HepG2 (cell line): ENCODE measurements at regions not wholly inside any gene's neighbourhood (a gene's known extent, or its start where the extent isn't known, plus 50 kb on each side); places are given as distances from the start of the nearest gene placed in this dataset.

Experiments
- ATAC-seq: fragments of 200-7000 bp; cut with Tn5 transposase; 3 replicates; pipeline ENCODE4 v1.9.1; 2020; ENCODE audit warnings: mild to moderate bottlenecking, moderate library complexity
- BruUV-seq: library from RNA; stranded (reverse); fragments of 400-500 nt; replicated peaks from 2 replicates; lab custom pipeline; 2021; lab: Mats Ljungman, UMichigan
- CTCF ChIA-PET: fragments of 300-600 bp; formaldehyde crosslinking; extraction: SDS; loops from one replicate; lab custom pipeline; 2021; ENCODE audit warnings: low total read pairs, inconsistent platforms, low intra/inter-chr PET ratio; lab: Yijun Ruan, JAX
- POLR2A ChIA-PET: fragments of 350-600 bp; sonication (Branson Sonifier 250); formaldehyde crosslinking; loops from one replicate; lab custom pipeline; 2020; ENCODE audit warnings: antibody characterized with exemption, inconsistent platforms; lab: Yijun Ruan, JAX
- DNase-seq: peaks from one replicate; pipeline ENCODE4 v3.0.0-alpha.2; 2015; ENCODE audit warnings: low spot score
- FAIRE-seq: peaks from 3 replicates; lab custom pipeline; 2011; peaks lifted over from hg19 to GRCh38; lab: Jason Lieb, UNC
- H2AFZ ChIP-seq: one replicate; pipeline ENCODE4 v1.6.1; 2011; ENCODE audit warnings: low read length, inconsistent platforms
- H3K27ac ChIP-seq: fragments of 300-600 bp; 3 replicates; pipeline ENCODE4 v1.8.0; 2011; ENCODE audit warnings: mixed run types, mild to moderate bottlenecking, mixed read lengths, low read length, inconsistent platforms; ENCODE audit not compliant: insufficient read depth; ENCODE audit errors: extremely low read length
- H3K27me3 ChIP-seq, 2 experiments: fragments of 200-600 bp in 1 of 2; 2 replicates in 1 of 2; 3 replicates in 1 of 2; pipeline versions ENCODE4 v1.6.0 to v1.8.0; 2011; ENCODE audit warnings: low read length in 2 of 2, mild to moderate bottlenecking in 2 of 2, moderate library complexity in 2 of 2, inconsistent platforms in 1 of 2; ENCODE audit not compliant: insufficient read depth in 2 of 2, control insufficient read depth in 1 of 2
- H3K36me3 ChIP-seq, 2 experiments: fragments of 200-600 bp in 1 of 2; replicated peaks in 1 of 2; 2 replicates in 1 of 2; 3 replicates in 1 of 2; pipeline versions ENCODE4 v1.5.1 to v1.8.0; 2011; ENCODE audit warnings: low read length in 2 of 2, inconsistent platforms in 1 of 2; ENCODE audit not compliant: insufficient read depth in 2 of 2, control insufficient read depth in 1 of 2
- H3K4me1 ChIP-seq: 2 replicates; pipeline ENCODE4 v1.5.1; 2012; ENCODE audit warnings: low read length, inconsistent platforms; ENCODE audit not compliant: insufficient read depth
- H3K4me2 ChIP-seq: 2 replicates; pipeline ENCODE4 v1.6.0; 2011; ENCODE audit warnings: low read depth, low read length, inconsistent platforms
- H3K4me3 ChIP-seq, 3 experiments: fragments of 200-600 bp in 1 of 3; sonication (generic), shearing (Covaris generic) in 1 of 3; replicated peaks in 1 of 3; 2 replicates each; pipeline ENCODE4 v1.5.1; 2011 to 2016; ENCODE audit warnings: low read length in 3 of 3, inconsistent platforms in 2 of 3, low read depth in 2 of 3, mild to moderate bottlenecking in 2 of 3, control low read depth in 1 of 3, mixed read lengths in 1 of 3; ENCODE audit not compliant: insufficient read depth in 1 of 3
- H3K79me2 ChIP-seq: one replicate; pipeline ENCODE4 v1.6.1; 2011; ENCODE audit warnings: low read length, inconsistent platforms; ENCODE audit not compliant: insufficient read depth
- H3K9ac ChIP-seq: 2 replicates; pipeline ENCODE4 v1.6.0; 2011; ENCODE audit warnings: mild to moderate bottlenecking, low read depth, low read length, inconsistent platforms; ENCODE audit not compliant: insufficient read depth
- H3K9me3 ChIP-seq: 2 replicates; pipeline ENCODE4 v1.5.1; 2012; ENCODE audit warnings: mild to moderate bottlenecking, low read length
- H4K20me1 ChIP-seq: 2 replicates; pipeline ENCODE4 v1.6.0; 2011; ENCODE audit warnings: inconsistent platforms, mild to moderate bottlenecking, low read length, moderate library complexity; ENCODE audit not compliant: insufficient read depth
- AHR ChIP-seq: IDR thresholded peaks from 2 replicates; pipeline ENCODE4 v1.6.1; 2018; ENCODE audit warnings: missing genetic modification reagents, missing compliant biosample characterization
- CBFB ChIP-seq: sonication (generic); formaldehyde crosslinking; IDR thresholded peaks from 2 replicates; pipeline ENCODE4 v1.4.0; 2020; ENCODE audit warnings: missing genetic modification reagents
- CBX2 ChIP-seq, 2 experiments: fragments of 200-600 bp in 1 of 2; sonication (generic); formaldehyde crosslinking in 1 of 2; IDR thresholded peaks; 2 replicates each; pipeline versions ENCODE4 v1.7.0 to v1.8.1; 2018 to 2022; ENCODE audit warnings: low read depth in 2 of 2, low read length in 1 of 2, mild to moderate bottlenecking in 1 of 2, missing genetic modification reagents in 1 of 2
- GABPB1 ChIP-seq: IDR thresholded peaks from 2 replicates; pipeline ENCODE4 v1.6.1; 2016; ENCODE audit warnings: mild to moderate bottlenecking, missing genetic modification reagents, moderate library complexity, missing compliant biosample characterization
- HDAC2 ChIP-seq: sonication (generic); formaldehyde crosslinking; IDR thresholded peaks from 2 replicates; pipeline ENCODE4 v1.4.0; 2020; ENCODE audit warnings: missing genetic modification reagents
- HMG20A ChIP-seq: IDR thresholded peaks from 2 replicates; pipeline ENCODE4 v1.6.1; 2016; ENCODE audit warnings: borderline replicate concordance
- HNF4G ChIP-seq, 2 experiments: sonication (generic) in 1 of 2; formaldehyde crosslinking in 1 of 2; IDR thresholded peaks; 2 replicates each; pipeline versions ENCODE4 v1.4.0 to v1.6.1; 2011 to 2020; ENCODE audit warnings: borderline replicate concordance in 2 of 2, low read depth in 2 of 2, mild to moderate bottlenecking in 2 of 2, low read length in 1 of 2, missing genetic modification reagents in 1 of 2, moderate library complexity in 1 of 2
- MAZ ChIP-seq, 2 experiments: sonication (generic) in 1 of 2; formaldehyde crosslinking in 1 of 2; IDR thresholded peaks; 2 replicates each; pipeline versions ENCODE4 v1.5.0 to v1.6.1; 2012 to 2020; ENCODE audit warnings: low read depth in 2 of 2, mild to moderate bottlenecking in 2 of 2, borderline replicate concordance in 1 of 2, improper control_type of control experiment in 1 of 2, low read length in 1 of 2, missing genetic modification reagents in 1 of 2, moderate library complexity in 1 of 2
- NPAS2 ChIP-seq: sonication (generic); formaldehyde crosslinking; IDR thresholded peaks from 2 replicates; pipeline ENCODE4 v1.8.0; 2022; ENCODE audit warnings: mild to moderate bottlenecking, missing genetic modification reagents, borderline replicate concordance
- NR2F1 ChIP-seq, 2 experiments: fragments of 450-650 bp in 1 of 2; formaldehyde crosslinking in 1 of 2; IDR thresholded peaks; 2 replicates each; pipeline versions ENCODE4 v1.5.0 to v1.6.1; 2016 to 2020; ENCODE audit warnings: mild to moderate bottlenecking in 1 of 2, missing compliant biosample characterization in 1 of 2, missing genetic modification reagents in 1 of 2, moderate library complexity in 1 of 2
- POLR2AphosphoS5 ChIP-seq: IDR thresholded peaks from 2 replicates; pipeline ENCODE4 v1.6.1; 2012; ENCODE audit warnings: low read depth, low read length
- SUZ12 ChIP-seq: fragments of 150-350 bp; IDR thresholded peaks from 2 replicates; pipeline ENCODE4 v1.6.1; 2014; ENCODE audit warnings: low read depth, low read length
- TARDBP ChIP-seq: sonication (generic); formaldehyde crosslinking; IDR thresholded peaks from 2 replicates; pipeline ENCODE4 v1.8.0; 2022; ENCODE audit warnings: mild to moderate bottlenecking, missing genetic modification reagents
- ZFAT ChIP-seq: sonication (generic); formaldehyde crosslinking; conservative IDR thresholded peaks from 2 replicates; pipeline ENCODE4 v1.8.1; 2023; ENCODE audit warnings: missing genetic modification reagents, inconsistent platforms
- ZNF264 ChIP-seq: sonication (generic); formaldehyde crosslinking; IDR thresholded peaks from 2 replicates; pipeline ENCODE4 v1.4.0; 2020; ENCODE audit warnings: missing genetic modification reagents
- ZNF280B ChIP-seq: sonication (generic); formaldehyde crosslinking; IDR thresholded peaks from 2 replicates; pipeline ENCODE4 v1.5.0; 2020; ENCODE audit warnings: missing genetic modification reagents, mild to moderate bottlenecking, borderline replicate concordance
- ZNF543 ChIP-seq: sonication (generic); formaldehyde crosslinking; IDR thresholded peaks from 2 replicates; pipeline ENCODE4 v1.4.0; 2020; ENCODE audit warnings: mild to moderate bottlenecking, missing genetic modification reagents
- WGBS: methylation state at CpG from one replicate; pipeline ENCODE4 v1.1.6; 2017; ENCODE audit warnings: low lambda C conversion rate; 5-methylcytosine and 5-hydroxymethylcytosine counted together
- in situ Hi-C: cut with HindIII; loops from 2 replicates; pipeline ENCODE4 v1.10.0; 2017; ENCODE audit warnings: low pct_unique_long_range_greater_than_20kb; ENCODE audit not compliant: extremely low pct_ligation_motif_present
- intact Hi-C: fragments of 100-400 bp; cut with micrococcal nuclease; formaldehyde crosslinking; loops from one replicate; pipeline ENCODE4 v1.10.0; 2022; ENCODE audit not compliant: unreplicated experiment

- FAIRE-seq (no peak), ATAC-seq (no peak), DNase-seq (no peak)
- CTCF ChIA-PET: no interaction called here
- Histone ChIP-seq H3K9ac (no peak overlapping the region), H3K79me2 (no peaks in the 10 kb centered on the region), H3K4me1 (no peaks in the 10 kb centered on the region), H3K36me3 (no peaks in the 10 kb centered on the region), H4K20me1 (no peaks in the 10 kb centered on the region), H3K27ac (no peak overlapping the region), H3K4me2 (no peak overlapping the region), H3K27me3 (no peaks in the 10 kb centered on the region), H3K4me3 (no peak overlapping the region), H2AFZ (no peak overlapping the region), H3K9me3 (no peaks in the 10 kb centered on the region)
- POLR2A ChIA-PET: no interaction called here
- no TSS peak for BruUV-seq
- TF ChIP-seq CBFB: no peak
- no peak for TF ChIP-seq NPAS2
- TF ChIP-seq MAZ (IDR thresholded peaks at IDR 0.05; ENCODE audit: borderline replicate concordance, low read depth, low read length): no peak
- TF ChIP-seq MAZ (CRISPR knock-in tag; IDR thresholded peaks at IDR 0.05; ENCODE audit: low read depth): no peak
- TF ChIP-seq ZFAT (CRISPR knock-in tag): no peak
- TF ChIP-seq ZNF543 (CRISPR knock-in tag): no peak
- TF ChIP-seq CBX2 (IDR thresholded peaks at IDR 0.05; ENCODE audit: low read depth, low read length): no peak
- no peak for TF ChIP-seq CBX2 (CRISPR knock-in tag; IDR thresholded peaks at IDR 0.05; ENCODE audit: low read depth)
- no peak for TF ChIP-seq HNF4G (IDR thresholded peaks at IDR 0.05; ENCODE audit: borderline replicate concordance, low read depth, low read length)
- TF ChIP-seq HNF4G (CRISPR knock-in tag; IDR thresholded peaks at IDR 0.05; ENCODE audit: borderline replicate concordance, low read depth): no peak
- no peak for TF ChIP-seq ZNF280B (CRISPR knock-in tag)
- TF ChIP-seq NR2F1 (CRISPR knock-in tag; IDR thresholded peaks at IDR 0.05): no peak
- no peak for TF ChIP-seq HMG20A (CRISPR knock-in tag)
- no peak for TF ChIP-seq SUZ12
- TF ChIP-seq ZNF264 (CRISPR knock-in tag): no peak
- TF ChIP-seq AHR (CRISPR knock-in tag): no peak
- no peak for TF ChIP-seq TARDBP (CRISPR knock-in tag)
- no peak for TF ChIP-seq GABPB1 (CRISPR knock-in tag)
- TF ChIP-seq POLR2AphosphoS5: no peak
- no peak for TF ChIP-seq HDAC2
- in situ Hi-C loops (no loop called here), intact Hi-C loops (no loop called here)
- no CpG with 5 or more reads among the region's 4 CpGs for WGBS
Observed at GRCh38 chrX:98028691-98029090, 1145.0 kb downstream of the RPA4 start.
